ENCODE measurements at regions not wholly inside any gene's neighbourhood (a gene's known extent, or its start where the extent isn't known, plus 50 kb on each side); places are given as distances from the start of the nearest gene placed in this dataset.

DNA sequence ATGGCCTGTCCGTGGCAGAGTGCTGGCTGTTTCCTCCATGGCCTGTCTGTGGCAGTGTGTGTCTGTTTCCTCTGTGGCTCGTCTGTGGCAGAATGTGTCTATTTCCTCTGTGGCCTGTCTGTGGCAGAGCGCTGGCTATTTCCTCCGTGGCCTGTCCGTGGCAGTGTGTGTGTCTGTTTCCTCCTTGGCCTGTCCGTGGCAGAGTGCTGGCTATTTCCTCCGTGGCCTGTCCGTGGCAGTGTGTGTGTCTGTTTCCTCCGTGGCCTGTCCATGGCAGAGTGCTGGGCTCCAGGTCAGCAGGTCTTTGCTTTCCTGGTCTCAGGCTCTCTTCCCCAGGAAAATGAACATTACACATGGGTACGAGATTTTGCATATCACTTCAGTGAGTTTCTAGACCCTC lies 138.4 kb upstream of the IPO9 start:
- H3K4me3 Mint-ChIP-seq, result no peak overlapping the region
- DNase-seq (no peak), ATAC-seq (no peak)
- H3K9me3 Mint-ChIP-seq, result no peaks in the 10 kb centered on the region
- POLR2A ChIA-PET, result no interaction called here
- H3K27ac Mint-ChIP-seq, result no peak overlapping the region
- H3K36me3 Mint-ChIP-seq, result no peaks in the 10 kb centered on the region
- H3K4me1 Mint-ChIP-seq, result peaks cover 0 to 8% (median 1%) of the 10 kb centered on the region in 4 donors
- H3K27me3 Mint-ChIP-seq, result peaks cover 0 to 13% (median 7%) of the 10 kb centered on the region in 5 donors

DNA sequence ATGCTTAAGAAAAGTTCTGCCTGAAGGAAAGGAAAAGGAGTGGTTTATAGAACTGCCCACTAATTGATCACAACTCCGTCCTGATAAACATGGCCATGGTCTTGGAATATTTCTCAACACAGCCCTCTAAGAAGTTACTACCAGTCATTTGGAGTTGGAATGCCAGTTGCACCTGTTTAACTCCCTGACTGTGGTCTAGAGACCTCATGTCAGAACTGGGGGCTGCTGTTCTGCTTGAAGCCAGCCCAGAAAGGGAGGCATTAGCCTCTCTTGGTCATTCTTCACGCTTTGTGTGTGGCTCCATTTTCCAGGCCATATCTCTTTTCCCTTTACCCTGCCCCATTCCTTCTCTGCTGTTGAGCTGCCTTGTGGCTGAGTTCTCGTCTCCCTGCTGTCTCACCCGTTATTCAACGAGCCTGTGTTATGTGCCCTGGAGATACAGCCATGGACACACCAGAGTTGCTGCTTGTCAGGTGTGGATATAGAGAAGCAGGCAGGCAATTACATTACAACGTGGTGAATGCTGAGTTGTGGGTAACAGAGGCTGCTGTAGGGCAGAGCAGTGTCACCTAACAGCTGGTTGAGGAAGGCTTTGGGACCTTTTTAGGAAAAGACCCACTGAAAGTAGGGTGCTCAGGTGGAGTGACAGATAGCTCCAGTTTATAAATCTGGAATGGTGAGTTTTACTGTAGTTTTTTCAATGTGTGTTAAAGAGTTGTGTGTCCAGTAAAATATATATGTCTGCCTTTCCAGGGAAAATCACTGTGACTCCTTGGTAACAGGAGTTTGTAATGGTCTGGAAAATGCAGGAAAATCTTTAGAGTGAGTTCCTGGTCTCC lies 137.0 kb upstream of the IPO9 start:
- Mint-ChIP-seq H3K36me3 (no peaks in the 10 kb centered on the region), H3K4me3 (no peak overlapping the region), H3K4me1 (no peaks in the 10 kb centered on the region), H3K27ac (no peak overlapping the region), H3K9me3 (no peaks in the 10 kb centered on the region), H3K27me3 (peaks cover 0 to 8% (median under 1%) of the 10 kb centered on the region in 5 donors)
- no peak for ATAC-seq
- POLR2A ChIA-PET, result no interaction called here
- no peak for DNase-seq

DNA sequence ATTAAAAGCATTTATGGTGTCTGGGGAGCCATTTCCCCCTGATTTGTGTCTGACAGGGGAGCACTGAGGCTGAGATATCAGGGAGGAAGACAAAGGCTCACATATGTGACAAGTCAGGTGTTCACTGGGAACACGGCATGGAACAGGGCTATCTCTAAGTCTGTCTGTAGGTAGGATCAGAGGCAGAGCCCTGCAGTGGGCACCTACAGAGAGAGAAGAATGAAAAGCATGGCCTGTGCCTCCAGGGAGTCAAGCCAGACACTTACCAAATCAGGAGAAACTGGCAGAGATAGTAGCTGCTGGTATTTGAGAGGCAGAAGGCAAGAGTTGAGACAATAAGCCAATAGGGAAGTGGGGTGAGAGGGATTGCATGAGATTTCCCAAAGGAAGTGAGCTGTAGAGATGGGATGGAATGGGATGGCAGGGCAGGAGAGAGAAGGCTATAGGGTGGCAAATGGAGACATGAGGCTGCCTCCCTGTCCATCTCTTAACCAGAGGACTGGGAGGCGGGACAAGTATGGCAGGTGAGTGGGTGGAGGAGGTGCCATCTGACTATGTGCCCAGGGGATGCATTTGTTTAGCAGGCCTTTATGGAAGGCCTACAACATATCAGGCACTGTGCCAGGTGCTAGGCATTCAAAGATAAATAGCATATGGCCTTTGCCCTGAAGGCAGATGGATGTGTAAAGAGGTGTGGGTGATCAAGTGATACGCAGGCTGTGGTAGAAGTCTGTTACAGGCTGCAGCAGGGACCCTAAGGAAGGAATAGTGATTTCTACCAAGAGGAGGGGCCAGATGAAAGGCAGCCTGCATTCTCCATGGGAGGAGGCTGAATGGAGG lies 136.2 kb upstream of the IPO9 start:
- Mint-ChIP-seq H3K9me3 (no peaks in the 10 kb centered on the region), H3K36me3 (no peaks in the 10 kb centered on the region), H3K27me3 (peaks cover 0 to 8% (median 0%) of the 10 kb centered on the region in 5 donors), H3K4me3 (no peak overlapping the region), H3K4me1 (no peaks in the 10 kb centered on the region), H3K27ac (no peak overlapping the region)
- no peak for DNase-seq
- POLR2A ChIA-PET, result no interaction called here
- ATAC-seq, result no peak

DNA sequence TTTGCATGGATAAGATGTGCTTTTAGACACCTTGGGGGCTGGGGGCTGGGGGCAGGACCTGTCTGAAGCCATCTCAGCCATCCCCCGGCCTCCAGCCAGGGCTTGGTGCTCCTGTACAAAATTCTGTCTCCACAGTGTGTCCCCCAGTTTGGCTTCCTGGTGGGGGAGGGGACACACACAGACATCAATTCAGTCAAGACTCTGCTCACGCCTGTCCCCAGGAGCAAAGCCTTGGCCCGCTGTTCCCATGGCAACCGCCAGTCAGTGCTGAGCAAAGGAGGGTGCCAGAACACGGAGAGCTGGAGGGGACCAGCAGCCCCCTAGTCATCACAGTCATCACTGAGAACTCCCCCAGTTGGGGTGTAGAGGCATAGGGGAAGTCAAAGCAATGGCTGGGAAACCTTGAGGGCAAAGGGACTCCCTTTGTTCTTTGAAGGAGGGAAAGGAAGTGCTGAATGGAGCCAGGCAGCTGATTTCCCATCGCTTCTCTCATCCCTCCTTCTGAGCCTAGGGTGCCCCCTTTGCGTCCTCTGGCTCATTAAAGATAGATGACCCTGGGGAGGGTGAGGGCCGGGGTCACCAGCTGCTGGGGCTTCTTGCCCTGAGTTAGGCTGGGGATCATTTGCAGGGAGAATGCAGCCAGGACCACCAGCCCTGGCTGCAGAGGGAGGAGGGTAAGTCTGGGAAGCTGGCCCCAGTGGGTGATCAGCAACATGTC lies 134.9 kb upstream of the IPO9 start:
- Mint-ChIP-seq H3K9me3 (no peaks in the 10 kb centered on the region), H3K27ac (no peak overlapping the region), H3K4me1 (no peaks in the 10 kb centered on the region), H3K36me3 (no peaks in the 10 kb centered on the region), H3K27me3 (peaks cover 0 to 8% (median 0%) of the 10 kb centered on the region in 5 donors), H3K4me3 (no peak overlapping the region)
- ATAC-seq, result no peak
- POLR2A ChIA-PET, result interaction anchor here (0.5 kb wide), 1 partner anchor 189 kb away, joined by 3 read pairs; no protein-coding TSS in a partner anchor
- DNase-seq, result no peak

DNA sequence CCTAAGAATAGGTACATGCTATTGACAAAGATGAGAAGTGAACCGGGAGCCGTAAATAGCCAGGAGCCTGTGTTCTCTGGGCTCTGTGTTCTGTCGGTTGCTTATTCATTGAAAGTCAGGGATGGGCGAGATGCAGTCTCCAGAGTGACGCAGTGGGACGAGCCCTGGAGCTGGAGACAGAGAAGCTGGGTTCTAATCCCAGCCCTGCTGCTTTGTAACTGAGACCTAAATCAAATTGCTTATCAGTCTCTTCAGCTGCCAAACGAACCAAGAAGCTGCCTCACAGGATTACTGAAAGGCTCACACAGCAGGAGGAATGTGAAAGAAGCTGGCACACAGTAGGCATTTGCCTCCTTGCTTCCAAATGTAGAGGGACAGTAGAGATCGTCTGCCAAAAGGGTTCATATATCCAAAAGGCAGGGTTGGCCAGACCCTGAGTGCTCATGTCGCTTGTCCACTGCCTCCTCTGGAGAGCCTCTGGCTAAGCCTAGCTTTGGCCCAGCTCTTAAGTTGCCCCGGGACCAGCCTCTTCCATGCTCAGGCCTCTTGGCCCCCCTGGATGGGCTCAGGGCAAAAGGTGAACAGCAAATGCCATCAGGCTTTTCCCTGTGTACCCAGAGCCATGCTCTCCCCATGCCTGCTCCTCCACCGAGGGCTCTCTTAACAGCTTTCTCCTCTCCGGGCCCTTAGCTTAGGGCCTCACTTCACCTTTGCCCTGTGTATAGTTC lies 134.2 kb upstream of the IPO9 start:
- Mint-ChIP-seq H3K4me1 (no peaks in the 10 kb centered on the region), H3K27ac (no peak overlapping the region), H3K27me3 (peaks cover 0 to 8% (median 0%) of the 10 kb centered on the region in 5 donors), H3K4me3 (no peak overlapping the region), H3K9me3 (peaks cover 0 to 3% (median 0%) of the 10 kb centered on the region in 9 donors), H3K36me3 (no peaks in the 10 kb centered on the region)
- POLR2A ChIA-PET, result interaction anchor here (0.5 kb wide), 1 partner anchor 188 kb away, joined by 3 read pairs; no protein-coding TSS in a partner anchor
- DNase-seq, result no peak
- ATAC-seq, result no peak

DNA sequence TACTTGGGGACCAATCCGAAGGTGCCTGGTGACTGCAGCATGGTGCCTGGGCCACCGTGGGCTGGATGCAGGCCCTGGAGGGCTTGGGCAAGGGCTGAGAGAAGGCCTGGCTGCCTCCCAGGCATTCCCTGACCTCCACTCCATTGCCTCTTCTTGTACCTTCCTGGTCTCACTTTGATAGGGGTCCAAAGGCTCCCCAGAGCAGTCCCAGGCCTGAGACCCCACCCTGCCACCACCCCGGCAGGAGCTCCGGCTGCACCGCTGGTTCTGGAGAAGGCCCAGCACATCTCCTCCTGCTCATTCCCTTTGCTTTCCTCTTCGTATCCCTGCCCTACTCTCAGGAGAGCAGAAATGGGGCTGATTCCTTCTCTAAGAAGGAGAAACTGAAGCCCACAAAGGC lies 133.3 kb upstream of the IPO9 start:
- ATAC-seq (no peak), DNase-seq (no peak)
- Mint-ChIP-seq H3K27me3 (peaks cover 0 to 8% (median 0%) of the 10 kb centered on the region in 5 donors), H3K4me1 (no peaks in the 10 kb centered on the region), H3K4me3 (no peak overlapping the region), H3K27ac (no peak overlapping the region), H3K36me3 (no peaks in the 10 kb centered on the region), H3K9me3 (peaks cover 0 to 7% (median 0%) of the 10 kb centered on the region in 9 donors)
- POLR2A ChIA-PET, result no interaction called here

DNA sequence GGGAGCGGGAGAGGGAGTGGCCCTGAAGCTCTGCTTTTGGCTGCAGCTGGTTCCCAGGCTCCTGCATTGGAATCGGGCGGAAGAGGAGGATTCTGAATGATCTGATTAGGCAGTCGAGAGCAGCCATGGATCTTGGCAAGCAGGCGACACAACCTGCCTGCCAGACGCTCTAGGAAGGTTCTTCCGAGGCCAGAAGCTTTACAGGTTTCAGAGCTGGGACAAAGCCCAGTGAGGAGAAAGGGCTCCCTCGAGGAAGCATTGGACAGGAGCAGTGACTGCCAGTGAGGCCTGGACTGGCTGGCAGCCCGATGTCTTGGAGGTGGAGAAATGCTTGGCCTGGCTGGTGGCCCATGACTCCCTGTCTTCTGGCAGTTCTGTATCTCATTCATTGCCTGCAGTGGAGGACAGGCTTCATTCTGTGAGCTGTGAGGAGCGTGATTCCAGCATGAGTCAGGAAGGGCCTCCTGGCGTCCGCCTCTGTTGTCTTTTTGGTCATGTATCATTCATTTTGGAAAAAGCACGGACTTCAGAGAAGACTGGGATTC lies 132.7 kb upstream of the IPO9 start:
- no peak for ATAC-seq
- Mint-ChIP-seq H3K27ac (no peak overlapping the region), H3K36me3 (no peaks in the 10 kb centered on the region), H3K4me3 (no peak overlapping the region), H3K27me3 (peaks cover 0 to 8% (median 0%) of the 10 kb centered on the region in 5 donors), H3K4me1 (no peaks in the 10 kb centered on the region), H3K9me3 (peaks cover 0 to 11% (median 0%) of the 10 kb centered on the region in 9 donors)
- POLR2A ChIA-PET, result no interaction called here
- no peak for DNase-seq

DNA sequence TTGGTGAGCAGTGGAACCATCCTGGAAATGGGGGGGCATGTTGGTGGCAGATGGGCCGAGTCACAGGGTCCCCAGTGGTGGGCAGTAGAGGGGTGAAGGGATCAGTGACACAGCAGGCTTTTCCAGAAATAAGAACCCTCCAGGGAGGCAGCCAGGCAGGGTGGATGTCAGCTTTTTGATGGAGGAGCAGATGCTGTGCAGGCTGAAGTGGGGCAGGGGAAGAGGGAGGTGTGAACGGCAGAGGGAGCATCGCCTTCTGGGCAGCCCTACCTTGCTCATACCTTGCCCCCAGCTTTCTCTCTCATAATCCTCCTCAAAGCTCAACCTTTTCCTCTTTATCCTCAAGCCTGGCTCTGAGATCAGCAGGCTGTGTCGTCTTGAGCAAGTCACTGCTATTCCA lies 131.8 kb upstream of the IPO9 start:
- Mint-ChIP-seq H3K27ac (no peak overlapping the region), H3K4me1 (no peaks in the 10 kb centered on the region), H3K4me3 (no peak overlapping the region), H3K9me3 (peaks cover 0 to 11% (median 7%) of the 10 kb centered on the region in 9 donors), H3K27me3 (peaks cover 0 to 8% (median 0%) of the 10 kb centered on the region in 5 donors), H3K36me3 (peaks cover 0 to 6% (median 4%) of the 10 kb centered on the region in 3 donors)
- ATAC-seq (no peak), DNase-seq (no peak)
- POLR2A ChIA-PET, result no interaction called here

DNA sequence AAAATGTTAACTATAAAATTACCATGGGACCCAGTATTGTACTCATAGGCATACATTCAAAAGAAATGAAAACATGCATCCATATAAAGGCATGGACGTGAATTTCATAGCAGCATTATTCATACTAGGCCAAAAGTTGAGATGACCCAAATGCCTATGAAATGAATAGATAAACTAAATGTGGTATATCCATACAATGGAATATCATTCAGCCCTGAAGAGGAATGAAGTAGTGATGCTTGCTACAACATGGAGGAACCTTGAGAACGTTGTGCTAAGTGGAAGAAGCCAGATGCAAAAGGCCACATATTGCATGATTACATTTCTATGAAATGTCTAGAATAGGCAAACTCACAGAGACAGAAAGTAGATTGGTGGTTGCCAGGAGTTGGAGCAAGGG lies 127.1 kb upstream of the IPO9 start:
- DNase-seq, result no peak
- no peak overlapping the region for H3K4me3 Mint-ChIP-seq
- peaks cover 0 to 15% (median 7%) of the 10 kb centered on the region in 9 donors for H3K9me3 Mint-ChIP-seq
- ATAC-seq, result no peak
- H3K27ac Mint-ChIP-seq, result no peak overlapping the region
- H3K36me3 Mint-ChIP-seq, result peaks cover 0 to 9% (median 6%) of the 10 kb centered on the region in 3 donors
- H3K4me1 Mint-ChIP-seq, result no peaks in the 10 kb centered on the region
- H3K27me3 Mint-ChIP-seq, result peaks cover 3 to 15% (median 8%) of the 10 kb centered on the region in 5 donors
- POLR2A ChIA-PET, result no interaction called here

DNA sequence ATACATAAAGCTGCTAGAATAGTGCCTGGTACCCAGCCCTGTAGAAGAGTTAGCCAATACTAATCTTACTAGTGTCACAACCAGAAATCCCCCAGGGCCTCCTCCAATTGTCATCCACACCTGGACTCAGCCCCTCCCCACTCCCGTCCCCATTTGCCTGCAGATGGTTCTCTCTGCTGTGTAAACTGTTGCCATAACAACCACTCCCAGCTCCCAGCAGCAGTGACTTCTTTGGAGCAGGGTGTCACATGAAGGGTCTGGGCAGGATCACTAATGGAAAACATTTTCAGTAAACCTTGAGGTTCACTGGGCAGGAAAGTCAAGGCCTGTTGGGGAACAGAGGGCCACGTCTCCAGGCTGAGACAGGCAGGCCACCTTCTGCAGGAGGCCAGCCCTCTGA lies 126.0 kb upstream of the IPO9 start:
- no peak overlapping the region for H3K27ac Mint-ChIP-seq
- H3K36me3 Mint-ChIP-seq, result peaks cover 0 to 9% (median 6%) of the 10 kb centered on the region in 3 donors
- POLR2A ChIA-PET, result no interaction called here
- H3K9me3 Mint-ChIP-seq, result peaks cover 0 to 15% (median 7%) of the 10 kb centered on the region in 9 donors
- H3K27me3 Mint-ChIP-seq, result peaks cover 3 to 15% (median 8%) of the 10 kb centered on the region in 5 donors
- H3K4me3 Mint-ChIP-seq, result no peak overlapping the region
- no peaks in the 10 kb centered on the region for H3K4me1 Mint-ChIP-seq
- ATAC-seq, result no peak
- DNase-seq, result no peak

DNA sequence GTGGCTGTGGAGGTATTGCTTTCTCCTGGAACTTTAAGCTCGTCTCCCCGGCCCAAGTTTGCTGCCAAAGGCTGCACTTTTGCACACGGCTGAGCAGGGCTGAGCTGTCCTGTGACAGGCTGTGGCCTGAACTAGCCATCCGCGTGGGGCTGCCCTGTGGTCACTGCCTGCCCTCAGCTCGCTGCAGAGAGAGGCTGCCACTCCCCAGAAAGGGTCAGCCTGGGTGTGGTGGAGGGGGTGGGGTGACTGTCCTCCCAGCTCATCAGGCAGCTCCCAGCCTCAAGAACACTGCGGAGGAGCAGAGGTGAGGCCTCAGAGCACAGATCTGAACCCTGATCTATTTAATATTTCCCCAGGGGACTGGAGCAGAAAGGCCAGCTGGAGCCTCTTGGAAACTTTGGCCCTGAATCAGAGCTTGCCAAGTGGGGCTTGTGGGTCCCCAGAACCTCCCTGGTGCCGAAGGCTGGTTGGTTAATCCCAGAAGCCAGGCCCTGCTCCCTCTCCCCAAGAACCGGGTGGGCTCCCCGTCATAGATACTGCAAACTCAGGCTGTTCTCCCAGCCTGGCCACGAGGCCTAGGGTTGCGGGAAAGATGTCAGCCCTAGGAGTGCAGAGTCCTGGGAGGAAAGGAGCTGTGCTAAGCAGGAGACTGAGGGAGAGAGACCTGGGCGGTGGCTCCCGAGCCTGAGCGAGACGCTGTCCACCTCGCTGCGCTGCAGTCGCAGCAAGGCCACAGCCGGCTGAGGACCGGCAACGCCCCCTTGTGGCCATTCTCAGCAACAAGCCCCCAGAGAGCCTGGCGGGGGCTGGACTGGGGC lies 125.1 kb upstream of the IPO9 start:
- Mint-ChIP-seq H3K4me3 (no peak overlapping the region), H3K27me3 (peaks cover 3 to 15% (median 8%) of the 10 kb centered on the region in 5 donors), H3K36me3 (peaks cover 0 to 9% (median 6%) of the 10 kb centered on the region in 3 donors), H3K27ac (no peak overlapping the region), H3K9me3 (peaks cover 0 to 15% (median 7%) of the 10 kb centered on the region in 9 donors), H3K4me1 (no peaks in the 10 kb centered on the region)
- DNase-seq (peak; percentile 14 to 70 (median 52)), ATAC-seq (peak; percentile 63 to 83)
- POLR2A ChIA-PET, result no interaction called here

All from naive thymus-derived CD8-positive, alpha-beta T cell (primary cell).